Progenitor cell of endocrine pancreas (in vitro differentiated cells): ENCODE measurements at regions not wholly inside any gene's neighbourhood (a gene's known extent, or its start where the extent isn't known, plus 50 kb on each side); places are given as distances from the start of the nearest gene placed in this dataset.
"Not testable (repeated sequence)": the region's sequence is repeated elsewhere in the genome, so short reads cannot be mapped to it uniquely, and the experiment has no call there.

Experiments used
- DNase-seq: peaks from one replicate; pipeline ENCODE4 v3.0.0; 2021; ENCODE audit warnings: low spot score; ENCODE audit not compliant: unreplicated experiment
- H3K27ac Mint-ChIP-seq: 2 replicates; pipeline ENCODE4 v1.8.0; 2021; ENCODE audit warnings: mild to moderate bottlenecking, moderate library complexity, mixed read lengths
- H3K27me3 Mint-ChIP-seq: 2 replicates; pipeline ENCODE4 v1.8.0; 2021; ENCODE audit warnings: mixed read lengths
- H3K36me3 Mint-ChIP-seq: 2 replicates; pipeline ENCODE4 v1.8.0; 2022; ENCODE audit warnings: mixed read lengths; ENCODE audit not compliant: insufficient read depth
- H3K4me1 Mint-ChIP-seq: 2 replicates; pipeline ENCODE4 v1.8.0; 2021; ENCODE audit warnings: low read depth, mixed read lengths
- H3K4me3 Mint-ChIP-seq: 2 replicates; pipeline ENCODE4 v1.8.0; 2021; ENCODE audit warnings: low read depth, mild to moderate bottlenecking, moderate library complexity, mixed read lengths
- H3K9me3 Mint-ChIP-seq: 2 replicates; pipeline ENCODE4 v1.8.0; 2021; ENCODE audit warnings: low read depth, mixed read lengths
- TF ChIP-seq, protein P1 (sequence below): fragments of 200-600 bp; sonication (generic); IDR thresholded peaks from one replicate; pipeline ENCODE4 v1.5.0; 2021; ENCODE audit warnings: antibody characterized with exemption, mild to moderate bottlenecking; ENCODE audit not compliant: unreplicated experiment

DNA sequence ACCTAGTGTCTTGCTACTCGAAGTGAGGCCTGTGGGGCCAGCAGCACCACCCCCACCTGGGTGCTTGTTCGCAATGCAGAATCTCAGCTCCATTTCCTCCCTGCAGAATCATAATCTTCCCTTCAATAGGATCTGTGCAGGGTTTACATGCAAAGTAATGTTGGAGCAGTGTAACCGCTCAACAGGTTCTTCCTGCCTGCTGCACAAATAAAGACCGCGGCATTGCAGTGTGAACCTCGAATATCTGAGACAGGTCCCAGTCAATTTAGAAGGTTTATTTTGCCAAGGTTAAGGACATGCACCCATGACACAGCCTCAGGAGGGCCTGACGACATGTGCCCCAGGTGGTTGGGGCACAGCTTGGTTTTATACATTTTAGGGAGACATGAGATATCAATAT, 119.2 kb downstream of the TLR5 start:
- Mint-ChIP-seq H3K27me3 (peaks cover 61% of the 10 kb centered on the region), H3K9me3 (peaks cover 5% of the 10 kb centered on the region), H3K4me3 (no peak overlapping the region), H3K4me1 (peaks cover 18% of the 10 kb centered on the region), H3K27ac (peak overlapping the region; percentile 23), H3K36me3 (peaks cover 2% of the 10 kb centered on the region)
- TF ChIP-seq, protein P1, sequence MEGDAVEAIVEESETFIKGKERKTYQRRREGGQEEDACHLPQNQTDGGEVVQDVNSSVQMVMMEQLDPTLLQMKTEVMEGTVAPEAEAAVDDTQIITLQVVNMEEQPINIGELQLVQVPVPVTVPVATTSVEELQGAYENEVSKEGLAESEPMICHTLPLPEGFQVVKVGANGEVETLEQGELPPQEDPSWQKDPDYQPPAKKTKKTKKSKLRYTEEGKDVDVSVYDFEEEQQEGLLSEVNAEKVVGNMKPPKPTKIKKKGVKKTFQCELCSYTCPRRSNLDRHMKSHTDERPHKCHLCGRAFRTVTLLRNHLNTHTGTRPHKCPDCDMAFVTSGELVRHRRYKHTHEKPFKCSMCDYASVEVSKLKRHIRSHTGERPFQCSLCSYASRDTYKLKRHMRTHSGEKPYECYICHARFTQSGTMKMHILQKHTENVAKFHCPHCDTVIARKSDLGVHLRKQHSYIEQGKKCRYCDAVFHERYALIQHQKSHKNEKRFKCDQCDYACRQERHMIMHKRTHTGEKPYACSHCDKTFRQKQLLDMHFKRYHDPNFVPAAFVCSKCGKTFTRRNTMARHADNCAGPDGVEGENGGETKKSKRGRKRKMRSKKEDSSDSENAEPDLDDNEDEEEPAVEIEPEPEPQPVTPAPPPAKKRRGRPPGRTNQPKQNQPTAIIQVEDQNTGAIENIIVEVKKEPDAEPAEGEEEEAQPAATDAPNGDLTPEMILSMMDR: no peak
- no peak for DNase-seq

GRCh38 chr1:223024486-223024885, 118.6 kb downstream of the TLR5 start:
- H3K4me3 Mint-ChIP-seq, H3K36me3 Mint-ChIP-seq, DNase-seq, H3K27ac Mint-ChIP-seq, H3K9me3 Mint-ChIP-seq: not testable (repeated sequence)
- H3K4me1 Mint-ChIP-seq: peaks cover 14% of the 10 kb centered on the region
- H3K27me3 Mint-ChIP-seq: peaks cover 67% of the 10 kb centered on the region

- H3K4me1 Mint-ChIP-seq: peaks cover 17% of the 10 kb centered on the region
- not testable (repeated sequence) for H3K4me3 Mint-ChIP-seq, DNase-seq, H3K9me3 Mint-ChIP-seq, H3K36me3 Mint-ChIP-seq, H3K27ac Mint-ChIP-seq
- H3K27me3 Mint-ChIP-seq: peaks cover 70% of the 10 kb centered on the region
These were observed 117.8 kb downstream of the TLR5 start for GRCh38 chr1:223025190-223025734.

GRCh38 chr1:223026639-223027038, 116.4 kb downstream of the TLR5 start:
- H3K9me3 Mint-ChIP-seq, DNase-seq, H3K27ac Mint-ChIP-seq, H3K4me3 Mint-ChIP-seq, H3K36me3 Mint-ChIP-seq: not testable (repeated sequence)
- Mint-ChIP-seq H3K27me3 (peaks cover 76% of the 10 kb centered on the region), H3K4me1 (peaks cover 27% of the 10 kb centered on the region)

DNA sequence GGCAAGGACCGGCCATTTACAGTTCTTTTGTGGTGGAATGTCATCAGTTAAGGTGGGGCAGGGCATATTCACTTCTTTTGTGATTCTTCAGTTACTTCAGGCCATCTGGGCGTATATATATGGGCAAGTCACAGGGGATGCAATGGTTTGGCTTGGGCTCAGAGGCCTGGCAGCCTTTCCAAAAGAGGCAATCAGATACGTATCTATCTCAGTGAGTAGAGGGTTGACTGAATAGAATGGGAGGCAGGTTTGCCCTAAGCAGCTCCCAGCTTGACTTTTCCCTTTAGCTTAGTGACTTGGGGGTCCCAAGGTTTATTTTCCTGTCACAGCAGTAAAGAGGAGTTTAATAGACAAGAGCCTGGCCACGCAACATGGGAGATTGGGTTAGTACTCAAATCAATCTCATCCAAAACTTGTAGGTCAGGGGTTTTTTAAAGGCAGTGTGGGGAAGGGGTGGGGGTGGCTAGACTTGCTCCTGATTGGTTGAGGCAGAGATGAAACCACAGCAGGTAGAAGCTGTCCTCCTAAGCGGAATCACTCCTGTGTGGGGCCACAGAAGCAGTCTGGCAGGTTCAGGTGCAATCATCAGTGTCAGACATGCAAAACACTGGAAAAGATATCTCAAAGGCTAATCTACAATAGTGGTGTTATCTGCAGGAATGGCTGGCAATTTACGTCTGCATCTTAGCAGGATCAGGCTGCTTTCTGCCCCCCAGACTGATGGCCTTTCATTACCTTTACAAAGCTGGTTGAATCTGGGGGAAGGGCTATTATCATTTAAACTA, 112.9 kb downstream of the TLR5 start:
- H3K4me3 Mint-ChIP-seq: no peak overlapping the region
- peaks cover 22% of the 10 kb centered on the region for H3K4me1 Mint-ChIP-seq
- H3K27me3 Mint-ChIP-seq: peaks cover 81% of the 10 kb centered on the region
- H3K27ac Mint-ChIP-seq: no peak overlapping the region
- no peaks in the 10 kb centered on the region for H3K36me3 Mint-ChIP-seq
- TF ChIP-seq, protein P1: no peak
- no peaks in the 10 kb centered on the region for H3K9me3 Mint-ChIP-seq
- DNase-seq: no peak

DNA sequence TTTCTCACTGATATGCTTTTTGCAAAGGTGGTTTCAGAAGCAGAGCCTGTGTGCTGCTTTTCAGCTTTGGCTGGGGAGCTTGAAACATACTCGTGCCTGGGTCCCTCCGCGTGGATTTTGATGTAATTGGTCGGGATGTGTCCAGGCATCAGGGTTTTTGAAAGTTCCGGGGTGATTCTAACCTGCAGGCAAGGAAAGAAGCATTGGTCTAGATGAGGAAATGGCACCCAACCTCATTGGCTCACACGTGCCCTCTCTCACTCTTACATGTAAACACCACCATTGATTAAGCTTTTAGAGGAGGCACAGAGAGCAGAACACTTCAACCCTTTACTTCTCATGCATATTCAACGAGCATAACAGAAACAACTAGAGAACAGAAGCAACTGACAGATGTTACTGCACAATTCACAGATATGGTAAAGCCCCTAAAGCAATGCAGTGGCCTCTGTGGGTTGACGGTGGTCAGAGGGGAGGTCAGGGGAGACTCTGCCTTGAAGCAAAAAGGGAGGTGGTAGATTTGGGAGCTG, 112.1 kb downstream of the TLR5 start:
- H3K4me1 Mint-ChIP-seq: peaks cover 20% of the 10 kb centered on the region
- H3K36me3 Mint-ChIP-seq: no peaks in the 10 kb centered on the region
- no peaks in the 10 kb centered on the region for H3K9me3 Mint-ChIP-seq
- H3K27me3 Mint-ChIP-seq: peaks cover 81% of the 10 kb centered on the region
- no peak overlapping the region for H3K27ac Mint-ChIP-seq
- DNase-seq: no peak
- no peak overlapping the region for H3K4me3 Mint-ChIP-seq
- TF ChIP-seq, protein P1: no peak
